Transverse colon (tissue), 4 donors: ENCODE measurements at regions not wholly inside any gene's neighbourhood (a gene's known extent, or its start where the extent isn't known, plus 50 kb on each side); places are given as distances from the start of the nearest gene placed in this dataset.
"Not testable (repeated sequence)": the region's sequence is repeated elsewhere in the genome, so short reads cannot be mapped to it uniquely, and the experiment has no call there.

Experiments
- DNase-seq: peaks from one replicate; pipeline ENCODE4 v3.0.0-alpha.2; 2019
- H3K27ac ChIP-seq, 4 donors: fragments of 200-600 bp; sonication (generic); 2 replicates each; pipeline ENCODE4 v1.5.1; 2016 to 2018; ENCODE audit warnings: inconsistent platforms in 4 of 4
- H3K27me3 ChIP-seq: fragments of 200-600 bp; sonication (generic); 2 replicates; pipeline ENCODE4 v1.5.1; 2017; ENCODE audit warnings: inconsistent platforms
- H3K36me3 ChIP-seq, 4 donors: fragments of 200-600 bp; sonication (generic); 2 replicates each; pipeline ENCODE4 v1.5.1; 2017 to 2019; ENCODE audit warnings: inconsistent platforms in 4 of 4
- H3K4me1 ChIP-seq, 4 donors: fragments of 200-600 bp; sonication (generic); 2 replicates each; pipeline ENCODE4 v1.5.1; 2017 to 2020; ENCODE audit warnings: inconsistent platforms in 4 of 4
- H3K4me3 ChIP-seq, 4 donors: fragments of 200-600 bp; sonication (generic); 1 replicate in 1 of 4; 2 replicates in 3 of 4; pipeline versions ENCODE4 v1.5.1 to v1.6.1; 2017 to 2019; ENCODE audit warnings: inconsistent platforms in 4 of 4
- H3K9me3 ChIP-seq, 2 donors: fragments of 200-600 bp; sonication (generic); 2 replicates each; pipeline ENCODE4 v1.5.1; 2017 to 2019; ENCODE audit warnings: inconsistent platforms in 2 of 2
- EP300 ChIP-seq: sonication (generic); formaldehyde crosslinking; IDR thresholded peaks from one replicate; pipeline ENCODE4 v1.6.1; 2017; ENCODE audit warnings: antibody characterized with exemption, low read depth
- POLR2A ChIP-seq: fragments of 450-650 bp; IDR thresholded peaks from one replicate; pipeline ENCODE4 v1.6.1; 2016; ENCODE audit warnings: antibody characterized with exemption, mild to moderate bottlenecking, moderate library complexity
- POLR2AphosphoS5 ChIP-seq, 3 donors: sonication (generic); formaldehyde crosslinking; IDR thresholded peaks; one replicate each; pipeline ENCODE4 v1.6.1; 2016; ENCODE audit warnings: antibody characterized with exemption in 3 of 3
- WGBS, 2 donors: methylation state at CpG; one replicate each; pipeline ENCODE4 v1.1.5; 2018; ENCODE audit warnings: low coverage in 1 of 2; 5-methylcytosine and 5-hydroxymethylcytosine counted together
- in situ Hi-C, 4 donors: fragments of 200-750 bp; cut with MboI; loops; one replicate each; pipeline versions ENCODE4 v1.15.0 to v1.15.1; 2017; ENCODE audit warnings: low sequenced_read_pairs in 3 of 4, low pct_ligation_motif_present in 1 of 4, low pct_unique_long_range_greater_than_20kb in 1 of 4
- intact Hi-C: fragments of 100-400 bp; cut with DNase I; formaldehyde crosslinking; loops from one replicate; pipeline ENCODE4 v1.15.1; 2023; ENCODE audit warnings: low total_unique reads
- TF ChIP-seq, protein P1 (sequence below), 5 experiments: fragments of 200-600 bp in 3 of 5; fragments of 450-650 bp in 2 of 5; sonication (generic) in 3 of 5; IDR thresholded peaks; 1 replicate in 2 of 5; 2 replicates in 3 of 5; pipeline ENCODE4 v1.5.1; 2016 to 2017; ENCODE audit warnings: antibody characterized with exemption in 5 of 5, inconsistent platforms in 3 of 5, mild to moderate bottlenecking in 2 of 5, moderate library complexity in 1 of 5

DNA sequence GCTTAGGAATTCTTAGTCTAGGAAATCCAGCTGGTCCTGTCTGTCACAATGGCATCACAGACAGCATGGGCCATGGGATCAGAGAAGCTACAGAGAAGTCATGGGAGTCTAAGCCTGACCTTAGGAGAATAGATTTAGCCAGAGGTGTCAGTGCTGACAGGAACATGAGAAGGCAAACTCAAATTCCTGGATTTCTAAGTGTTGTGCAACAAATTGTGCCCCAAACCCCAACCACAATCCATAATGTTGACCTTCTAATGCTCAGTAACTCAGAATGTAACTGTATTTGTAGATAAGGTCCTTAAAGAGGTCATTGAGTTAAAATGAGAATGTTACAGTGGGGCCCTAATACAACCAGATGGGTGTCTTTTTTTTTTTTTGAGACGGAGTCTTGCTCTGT is 95.9 kb upstream of the RHOBTB1 start:
- intact Hi-C loops, result no loop called here

GRCh38 chr10:61037261-61037830 is 93.4 kb upstream of the RHOBTB1 start:
- H3K27ac ChIP-seq, intact Hi-C loops, H3K9me3 ChIP-seq, H3K4me1 ChIP-seq, DNase-seq, H3K36me3 ChIP-seq, in situ Hi-C loops, H3K4me3 ChIP-seq, H3K27me3 ChIP-seq: not testable (repeated sequence)
- WGBS, 2 donors, result 88 to 100% methylated on average over 9 to 16 of the region's 16 CpGs

More for the DNA sequence above, 95.9 kb upstream of the RHOBTB1 start:
- WGBS, 2 donors, result 82% methylated on average over 1 of the region's 1 CpG; no CpG with 5 or more reads in 1 of the 2 donors
- Histone ChIP-seq H3K27ac (no peak overlapping the region), H3K36me3 (no peaks in the 10 kb centered on the region), H3K4me1 (no peaks in the 10 kb centered on the region), H3K9me3 (no peaks in the 10 kb centered on the region), H3K27me3 (no peaks in the 10 kb centered on the region), H3K4me3 (no peak overlapping the region)
- no peak for DNase-seq
- in situ Hi-C loops, result no loop called here
- TF ChIP-seq EP300 (no peak), POLR2A (no peak), POLR2AphosphoS5 (IDR thresholded peaks at IDR 0.05) (no peak)
- TF ChIP-seq, protein P1, sequence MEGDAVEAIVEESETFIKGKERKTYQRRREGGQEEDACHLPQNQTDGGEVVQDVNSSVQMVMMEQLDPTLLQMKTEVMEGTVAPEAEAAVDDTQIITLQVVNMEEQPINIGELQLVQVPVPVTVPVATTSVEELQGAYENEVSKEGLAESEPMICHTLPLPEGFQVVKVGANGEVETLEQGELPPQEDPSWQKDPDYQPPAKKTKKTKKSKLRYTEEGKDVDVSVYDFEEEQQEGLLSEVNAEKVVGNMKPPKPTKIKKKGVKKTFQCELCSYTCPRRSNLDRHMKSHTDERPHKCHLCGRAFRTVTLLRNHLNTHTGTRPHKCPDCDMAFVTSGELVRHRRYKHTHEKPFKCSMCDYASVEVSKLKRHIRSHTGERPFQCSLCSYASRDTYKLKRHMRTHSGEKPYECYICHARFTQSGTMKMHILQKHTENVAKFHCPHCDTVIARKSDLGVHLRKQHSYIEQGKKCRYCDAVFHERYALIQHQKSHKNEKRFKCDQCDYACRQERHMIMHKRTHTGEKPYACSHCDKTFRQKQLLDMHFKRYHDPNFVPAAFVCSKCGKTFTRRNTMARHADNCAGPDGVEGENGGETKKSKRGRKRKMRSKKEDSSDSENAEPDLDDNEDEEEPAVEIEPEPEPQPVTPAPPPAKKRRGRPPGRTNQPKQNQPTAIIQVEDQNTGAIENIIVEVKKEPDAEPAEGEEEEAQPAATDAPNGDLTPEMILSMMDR (IDR thresholded peaks at IDR 0.05), result no peak

DNA sequence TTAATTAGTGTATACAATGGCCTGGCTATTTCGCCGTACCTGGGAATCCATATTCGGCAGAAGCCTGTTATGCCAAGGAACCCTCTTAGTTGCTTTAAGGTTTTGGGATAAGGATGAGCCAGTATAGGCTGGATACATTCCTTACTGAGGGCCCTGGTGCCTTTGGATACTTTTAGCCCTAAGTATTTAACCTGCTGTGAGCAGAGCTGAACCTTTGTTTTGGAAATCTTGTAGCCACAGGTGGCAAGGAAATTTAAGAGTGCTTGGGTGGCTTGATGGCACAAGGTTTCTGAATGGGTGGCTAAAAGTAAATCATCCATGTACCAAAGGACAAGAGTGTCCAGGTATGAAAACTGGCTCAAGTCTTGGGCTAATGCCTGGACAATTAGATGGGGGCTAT is 92.2 kb upstream of the RHOBTB1 start:
- in situ Hi-C loops, DNase-seq, H3K4me3 ChIP-seq, intact Hi-C loops, H3K36me3 ChIP-seq, H3K27me3 ChIP-seq, H3K9me3 ChIP-seq, H3K27ac ChIP-seq, H3K4me1 ChIP-seq: not testable (repeated sequence)
- WGBS, 2 donors, result 93 to 95% methylated on average over 3 of the region's 3 CpGs

GRCh38 chr10:61031341-61031740 is 87.4 kb upstream of the RHOBTB1 start:
- WGBS, 2 donors, result 90 to 94% methylated on average over 3 of the region's 3 CpGs
- Histone ChIP-seq H3K27ac (no peak overlapping the region), H3K4me3 (no peak overlapping the region), H3K9me3 (no peaks in the 10 kb centered on the region), H3K27me3 (no peaks in the 10 kb centered on the region), H3K4me1 (no peaks in the 10 kb centered on the region), H3K36me3 (no peaks in the 10 kb centered on the region)
- DNase-seq, result no peak
- in situ Hi-C loops, result no loop called here
- intact Hi-C loops, result no loop called here
- TF ChIP-seq POLR2A (no peak), POLR2AphosphoS5 (IDR thresholded peaks at IDR 0.05) (no peak), EP300 (no peak)
- TF ChIP-seq, protein P1 (IDR thresholded peaks at IDR 0.05), result no peak

GRCh38 chr10:61029411-61029810 is 85.4 kb upstream of the RHOBTB1 start:
- Histone ChIP-seq H3K27ac (no peak overlapping the region), H3K4me1 (no peaks in the 10 kb centered on the region), H3K27me3 (no peaks in the 10 kb centered on the region), H3K9me3 (no peaks in the 10 kb centered on the region), H3K4me3 (no peak overlapping the region), H3K36me3 (no peaks in the 10 kb centered on the region)
- intact Hi-C loops (no loop called here), in situ Hi-C loops (no loop called here)
- DNase-seq, result no peak
- no peak for TF ChIP-seq POLR2A
- TF ChIP-seq, protein P1 (IDR thresholded peaks at IDR 0.05), result no peak
- no peak for TF ChIP-seq POLR2AphosphoS5 (IDR thresholded peaks at IDR 0.05)
- TF ChIP-seq EP300, result no peak
- WGBS, 2 donors, result 77 to 86% methylated on average over 2 of the region's 2 CpGs
